Nephron (organoid): ENCODE measurements at regions not wholly inside any gene's neighbourhood (a gene's known extent, or its start where the extent isn't known, plus 50 kb on each side); places are given as distances from the start of the nearest gene placed in this dataset.
"Not testable (repeated sequence)": the region's sequence is repeated elsewhere in the genome, so short reads cannot be mapped to it uniquely, and the experiment has no call there.

Experiments
- H3K27ac Mint-ChIP-seq, 3 experiments: 2 replicates each; pipeline ENCODE4 v1.8.0; 2020; ENCODE audit warnings: mixed read lengths in 3 of 3, mild to moderate bottlenecking in 2 of 3, moderate library complexity in 1 of 3
- H3K27me3 Mint-ChIP-seq: 2 replicates; pipeline ENCODE4 v1.8.0; 2021; ENCODE audit warnings: low read depth, mild to moderate bottlenecking, moderate library complexity, mixed read lengths
- H3K36me3 Mint-ChIP-seq: 2 replicates; pipeline ENCODE4 v1.8.0; 2020; ENCODE audit warnings: low read depth, mixed read lengths
- H3K4me1 Mint-ChIP-seq: 2 replicates; pipeline ENCODE4 v1.8.0; 2020; ENCODE audit warnings: mixed read lengths
- H3K4me3 Mint-ChIP-seq, 3 experiments: 2 replicates each; pipeline ENCODE4 v1.8.0; 2020; ENCODE audit warnings: mild to moderate bottlenecking in 3 of 3, mixed read lengths in 3 of 3, moderate library complexity in 2 of 3
- H3K9me3 Mint-ChIP-seq: 2 replicates; pipeline ENCODE4 v1.8.0; 2020; ENCODE audit warnings: mixed read lengths
- TF ChIP-seq, protein P1 (sequence below), 3 experiments: fragments of 200-600 bp; sonication (generic); IDR thresholded peaks; one replicate each; pipeline ENCODE4 v1.5.0; 2021; ENCODE audit warnings: antibody characterized with exemption in 3 of 3; ENCODE audit not compliant: unreplicated experiment in 3 of 3

- Mint-ChIP-seq H3K9me3 (no peaks in the 10 kb centered on the region), H3K27ac (no peak overlapping the region), H3K4me1 (no peaks in the 10 kb centered on the region), H3K27me3 (no peaks in the 10 kb centered on the region), H3K4me3 (no peak overlapping the region), H3K36me3 (no peaks in the 10 kb centered on the region)
- TF ChIP-seq, protein P1, sequence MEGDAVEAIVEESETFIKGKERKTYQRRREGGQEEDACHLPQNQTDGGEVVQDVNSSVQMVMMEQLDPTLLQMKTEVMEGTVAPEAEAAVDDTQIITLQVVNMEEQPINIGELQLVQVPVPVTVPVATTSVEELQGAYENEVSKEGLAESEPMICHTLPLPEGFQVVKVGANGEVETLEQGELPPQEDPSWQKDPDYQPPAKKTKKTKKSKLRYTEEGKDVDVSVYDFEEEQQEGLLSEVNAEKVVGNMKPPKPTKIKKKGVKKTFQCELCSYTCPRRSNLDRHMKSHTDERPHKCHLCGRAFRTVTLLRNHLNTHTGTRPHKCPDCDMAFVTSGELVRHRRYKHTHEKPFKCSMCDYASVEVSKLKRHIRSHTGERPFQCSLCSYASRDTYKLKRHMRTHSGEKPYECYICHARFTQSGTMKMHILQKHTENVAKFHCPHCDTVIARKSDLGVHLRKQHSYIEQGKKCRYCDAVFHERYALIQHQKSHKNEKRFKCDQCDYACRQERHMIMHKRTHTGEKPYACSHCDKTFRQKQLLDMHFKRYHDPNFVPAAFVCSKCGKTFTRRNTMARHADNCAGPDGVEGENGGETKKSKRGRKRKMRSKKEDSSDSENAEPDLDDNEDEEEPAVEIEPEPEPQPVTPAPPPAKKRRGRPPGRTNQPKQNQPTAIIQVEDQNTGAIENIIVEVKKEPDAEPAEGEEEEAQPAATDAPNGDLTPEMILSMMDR (IDR thresholded peaks at IDR 0.05; ENCODE audit: unreplicated experiment in 3 of 3) = no peak
Measured at GRCh38 chr10:81722399-81722798, 152.6 kb upstream of the NRG3 start.

- Mint-ChIP-seq H3K36me3 (no peaks in the 10 kb centered on the region), H3K27ac (no peak overlapping the region), H3K4me1 (no peaks in the 10 kb centered on the region), H3K4me3 (no peak overlapping the region), H3K27me3 (no peaks in the 10 kb centered on the region), H3K9me3 (no peaks in the 10 kb centered on the region)
- TF ChIP-seq, protein P1 (IDR thresholded peaks at IDR 0.05; ENCODE audit: unreplicated experiment in 3 of 3) = no peak
Measured at GRCh38 chr10:81724431-81724830, 150.6 kb upstream of the NRG3 start.

DNA sequence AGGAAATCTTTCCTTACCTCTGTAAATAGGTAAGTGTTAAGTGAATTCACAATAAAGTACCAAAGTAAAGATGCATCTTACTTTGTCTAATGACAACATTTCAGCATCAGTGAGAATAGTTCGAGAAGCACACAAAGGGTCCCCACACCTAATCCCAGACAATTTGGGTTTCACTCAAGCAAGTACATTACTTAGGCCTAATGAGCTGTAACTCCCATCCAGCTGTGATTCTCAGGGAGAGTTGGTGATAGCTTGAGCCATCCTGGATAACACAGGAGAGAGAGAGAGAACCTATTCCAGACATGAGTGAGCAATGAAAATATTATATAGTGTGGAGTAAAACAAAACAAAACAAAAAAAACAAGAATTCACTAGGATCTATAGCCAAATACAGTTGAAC, 149.1 kb upstream of the NRG3 start:
- peak overlapping the region; percentile 73 to 83 (median 79) for H3K27ac Mint-ChIP-seq
- H3K27me3 Mint-ChIP-seq = peaks cover 4% of the 10 kb centered on the region
- TF ChIP-seq, protein P1 (IDR thresholded peaks at IDR 0.05; ENCODE audit: unreplicated experiment in 3 of 3) = no peak
- no peaks in the 10 kb centered on the region for H3K36me3 Mint-ChIP-seq
- no peaks in the 10 kb centered on the region for H3K9me3 Mint-ChIP-seq
- H3K4me3 Mint-ChIP-seq = no peak overlapping the region
- peaks cover 3% of the 10 kb centered on the region for H3K4me1 Mint-ChIP-seq

DNA sequence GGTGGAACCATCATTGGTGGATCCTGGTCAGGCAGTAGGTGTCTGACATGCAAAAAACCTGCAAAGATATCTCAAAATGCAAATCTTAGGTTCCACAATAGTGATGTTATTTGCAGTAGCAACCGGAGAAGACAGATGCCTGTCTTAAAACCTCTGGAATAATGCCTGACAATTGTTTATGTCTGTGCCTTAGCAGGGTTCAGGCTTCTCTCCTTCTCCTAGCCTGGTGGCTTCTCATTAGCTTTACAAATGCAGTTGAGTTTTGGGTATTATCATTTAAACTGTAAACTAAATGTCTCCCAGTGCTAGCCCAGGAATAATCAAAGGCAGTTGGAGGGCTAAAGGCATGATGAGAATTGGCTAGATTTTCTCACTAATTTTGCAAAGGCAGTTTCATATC, 146.3 kb upstream of the NRG3 start:
- Mint-ChIP-seq H3K27ac (peak overlapping the region; percentile 15 to 61 (median 28)), H3K4me3 (no peak overlapping the region)

GRCh38 chr10:81730891-81731290, 144.1 kb upstream of the NRG3 start:
- H3K36me3 Mint-ChIP-seq = peaks cover 3% of the 10 kb centered on the region
- TF ChIP-seq, protein P1 (IDR thresholded peaks at IDR 0.05; ENCODE audit: unreplicated experiment in 3 of 3) = no peak
- peaks cover 4% of the 10 kb centered on the region for H3K27me3 Mint-ChIP-seq
- peak overlapping the region in 1 of 3 experiments; percentile 22 for H3K4me3 Mint-ChIP-seq
- H3K9me3 Mint-ChIP-seq = peaks cover 3% of the 10 kb centered on the region
- H3K4me1 Mint-ChIP-seq = peaks cover 3% of the 10 kb centered on the region
- H3K27ac Mint-ChIP-seq = peak overlapping the region; percentile 98 to 99 (median 98)

More for the DNA sequence above, 146.3 kb upstream of the NRG3 start:
- Mint-ChIP-seq H3K9me3 (no peaks in the 10 kb centered on the region), H3K4me1 (peaks cover 3% of the 10 kb centered on the region), H3K36me3 (no peaks in the 10 kb centered on the region), H3K27me3 (peaks cover 4% of the 10 kb centered on the region)
- TF ChIP-seq, protein P1 (IDR thresholded peaks at IDR 0.05; ENCODE audit: unreplicated experiment in 3 of 3) = no peak

- Mint-ChIP-seq H3K4me1 (peaks cover 3% of the 10 kb centered on the region), H3K36me3 (peaks cover 3% of the 10 kb centered on the region), H3K27ac (peak overlapping the region; percentile 95 to 99 (median 98)), H3K27me3 (peaks cover 4% of the 10 kb centered on the region), H3K9me3 (peaks cover 13% of the 10 kb centered on the region), H3K4me3 (no peak overlapping the region)
- TF ChIP-seq, protein P1 (IDR thresholded peaks at IDR 0.05; ENCODE audit: unreplicated experiment in 3 of 3) = no peak
Measured at GRCh38 chr10:81733542-81733941, 141.5 kb upstream of the NRG3 start.

GRCh38 chr10:81735167-81735566, 139.8 kb upstream of the NRG3 start:
- not testable (repeated sequence) for H3K36me3 Mint-ChIP-seq, H3K27me3 Mint-ChIP-seq, H3K4me1 Mint-ChIP-seq, H3K4me3 Mint-ChIP-seq, H3K27ac Mint-ChIP-seq
- H3K9me3 Mint-ChIP-seq = peaks cover 16% of the 10 kb centered on the region
